Calu3 (cell line): ENCODE measurements at regions not wholly inside any gene's neighbourhood (a gene's known extent, or its start where the extent isn't known, plus 50 kb on each side); places are given as distances from the start of the nearest gene placed in this dataset.

Source experiments
- BruUV-seq: library from RNA; stranded (reverse); fragments of 400-500 nt; replicated peaks from 2 replicates; lab custom pipeline; 2021; lab: Mats Ljungman, UMichigan
- CTCF ChIA-PET: fragments of 300-600 bp; sonication (Branson Sonifier 250); formaldehyde crosslinking; loops from one replicate; lab custom pipeline; 2022; ENCODE audit warnings: antibody characterized with exemption; lab: Charles Lee
- DNase-seq: peaks from one replicate; pipeline ENCODE4 v3.0.0; 2022
- H3K27ac Mint-ChIP-seq: one replicate; pipeline ENCODE4 v1.8.0; 2022; ENCODE audit warnings: mixed read lengths; ENCODE audit not compliant: unreplicated experiment
- H3K27me3 Mint-ChIP-seq: one replicate; pipeline ENCODE4 v1.8.0; 2022; ENCODE audit warnings: mixed read lengths; ENCODE audit not compliant: unreplicated experiment
- H3K36me3 Mint-ChIP-seq: one replicate; pipeline ENCODE4 v1.8.0; 2022; ENCODE audit warnings: mild to moderate bottlenecking, moderate library complexity, mixed read lengths; ENCODE audit not compliant: insufficient read depth, unreplicated experiment
- H3K4me1 Mint-ChIP-seq: one replicate; pipeline ENCODE4 v1.8.0; 2022; ENCODE audit warnings: mild to moderate bottlenecking, low read depth, mixed read lengths; ENCODE audit not compliant: unreplicated experiment
- H3K4me3 Mint-ChIP-seq: one replicate; pipeline ENCODE4 v1.8.0; 2022; ENCODE audit warnings: mild to moderate bottlenecking, low read depth, moderate library complexity, mixed read lengths; ENCODE audit not compliant: unreplicated experiment
- H3K9me3 Mint-ChIP-seq: one replicate; pipeline ENCODE4 v1.8.0; 2022; ENCODE audit warnings: low read depth, mixed read lengths; ENCODE audit not compliant: unreplicated experiment
- CTCF ChIP-seq: fragments of 200-600 bp; IDR thresholded peaks from one replicate; pipeline ENCODE4 v1.8.0; 2022; ENCODE audit warnings: antibody characterized with exemption; ENCODE audit not compliant: unreplicated experiment
- intact Hi-C: fragments of 100-400 bp; cut with micrococcal nuclease; formaldehyde crosslinking; loops from one replicate; pipeline ENCODE4 v1.10.0; 2022; ENCODE audit not compliant: unreplicated experiment

- Mint-ChIP-seq H3K27ac (no peak overlapping the region), H3K27me3 (peaks cover 73% of the 10 kb centered on the region), H3K36me3 (no peaks in the 10 kb centered on the region), H3K4me3 (no peak overlapping the region), H3K4me1 (no peaks in the 10 kb centered on the region), H3K9me3 (no peaks in the 10 kb centered on the region)
- BruUV-seq = no TSS peak
- no peak for TF ChIP-seq CTCF
- CTCF ChIA-PET = no interaction called here
- intact Hi-C loops = no loop called here
- no peak for DNase-seq
Observed at GRCh38 chr11:119864836-119865235, 135.8 kb upstream of the NECTIN1 start.

- peaks cover 81% of the 10 kb centered on the region for H3K27me3 Mint-ChIP-seq
- intact Hi-C loops = no loop called here
- CTCF ChIA-PET = no interaction called here
- no TSS peak for BruUV-seq
- no peak overlapping the region for H3K4me3 Mint-ChIP-seq
- H3K4me1 Mint-ChIP-seq = no peaks in the 10 kb centered on the region
- H3K9me3 Mint-ChIP-seq = no peaks in the 10 kb centered on the region
- no peak for TF ChIP-seq CTCF
- H3K27ac Mint-ChIP-seq = no peak overlapping the region
- DNase-seq = no peak
- no peaks in the 10 kb centered on the region for H3K36me3 Mint-ChIP-seq
Observed at GRCh38 chr11:119863851-119864601, 135.0 kb upstream of the NECTIN1 start.

DNA sequence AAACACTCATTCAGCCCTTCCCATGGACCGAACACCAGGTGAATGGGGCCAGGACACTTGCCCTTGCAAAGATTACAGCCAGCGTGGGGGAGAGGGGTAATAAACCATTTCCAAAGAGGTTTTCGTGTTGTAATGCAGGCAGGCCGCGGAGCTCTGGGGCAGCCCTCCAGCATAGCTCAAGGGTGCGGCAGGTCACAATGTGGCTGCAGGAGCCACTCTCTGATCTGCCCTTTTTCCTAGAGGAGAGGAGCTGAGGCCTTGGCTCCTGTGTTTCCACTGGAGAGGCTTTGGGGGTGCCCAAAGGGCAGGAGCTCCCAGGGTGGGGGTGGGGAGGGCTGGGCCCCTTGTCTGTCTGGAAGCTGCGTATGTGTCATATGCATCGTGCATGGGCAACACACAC is 134.2 kb upstream of the NECTIN1 start:
- no peak for DNase-seq
- no TSS peak for BruUV-seq
- H3K27ac Mint-ChIP-seq = no peak overlapping the region
- no peak overlapping the region for H3K4me3 Mint-ChIP-seq
- no peaks in the 10 kb centered on the region for H3K36me3 Mint-ChIP-seq
- CTCF ChIA-PET = no interaction called here
- intact Hi-C loops = no loop called here
- no peak for TF ChIP-seq CTCF
- peaks cover 89% of the 10 kb centered on the region for H3K27me3 Mint-ChIP-seq
- H3K4me1 Mint-ChIP-seq = no peaks in the 10 kb centered on the region
- H3K9me3 Mint-ChIP-seq = no peaks in the 10 kb centered on the region

GRCh38 chr11:119861160-119861559 is 132.2 kb upstream of the NECTIN1 start:
- Mint-ChIP-seq H3K4me1 (no peaks in the 10 kb centered on the region), H3K27me3 (peaks cover 92% of the 10 kb centered on the region), H3K36me3 (no peaks in the 10 kb centered on the region), H3K4me3 (no peak overlapping the region), H3K9me3 (no peaks in the 10 kb centered on the region), H3K27ac (no peak overlapping the region)
- no TSS peak for BruUV-seq
- DNase-seq = no peak
- CTCF ChIA-PET = no interaction called here
- TF ChIP-seq CTCF = no peak
- intact Hi-C loops = no loop called here
